Sigmoid colon (tissue), 6 donors: ENCODE measurements at regions not wholly inside any gene's neighbourhood (a gene's known extent, or its start where the extent isn't known, plus 50 kb on each side); places are given as distances from the start of the nearest gene placed in this dataset.

Experiments used
- DNase-seq: peaks from one replicate; pipeline ENCODE4 v3.0.0-alpha.2; 2019
- H3K27ac ChIP-seq, 4 donors: fragments of 200-600 bp; sonication (generic); one replicate each; pipeline ENCODE4 v1.5.1; 2016 to 2019; ENCODE audit warnings: mild to moderate bottlenecking in 1 of 4
- H3K27me3 ChIP-seq, 3 donors: fragments of 200-600 bp; sonication (generic); one replicate each; pipeline ENCODE4 v1.5.1; 2019; ENCODE audit warnings: mild to moderate bottlenecking in 1 of 3
- H3K36me3 ChIP-seq, 4 donors: fragments of 200-600 bp; sonication (generic); one replicate each; pipeline ENCODE4 v1.5.1; 2016 to 2019
- H3K4me1 ChIP-seq, 4 donors: fragments of 200-600 bp; sonication (generic); one replicate each; pipeline ENCODE4 v1.5.1; 2017 to 2019
- H3K4me3 ChIP-seq, 4 donors: fragments of 200-600 bp; sonication (generic); one replicate each; pipeline ENCODE4 v1.5.1; 2017 to 2019; ENCODE audit warnings: mild to moderate bottlenecking in 2 of 4, moderate library complexity in 1 of 4
- H3K9me3 ChIP-seq, 4 donors: fragments of 200-600 bp in 3 of 4; sonication (generic) in 3 of 4; one replicate each; pipeline versions ENCODE4 v1.5.1 to v1.6.1; 2013 to 2019
- CTCF ChIP-seq, 4 experiments: fragments of 450-650 bp in 3 of 4; fragments of 200-600 bp in 1 of 4; IDR thresholded peaks; one replicate each; pipeline ENCODE4 v1.5.1; 2016 to 2019; ENCODE audit warnings: antibody characterized with exemption in 4 of 4, mild to moderate bottlenecking in 3 of 4, moderate library complexity in 2 of 4
- EP300 ChIP-seq, 4 donors: sonication (generic); formaldehyde crosslinking; IDR thresholded peaks; one replicate each; pipeline ENCODE4 v1.6.1; 2017; ENCODE audit warnings: antibody characterized with exemption in 4 of 4
- POLR2A ChIP-seq, 2 donors: fragments of 450-650 bp; IDR thresholded peaks; one replicate each; pipeline ENCODE4 v1.6.1; 2016; ENCODE audit warnings: antibody characterized with exemption in 2 of 2, mild to moderate bottlenecking in 2 of 2, moderate library complexity in 2 of 2
- POLR2AphosphoS5 ChIP-seq, 4 donors: sonication (generic); formaldehyde crosslinking; IDR thresholded peaks; one replicate each; pipeline ENCODE4 v1.6.1; 2017; ENCODE audit warnings: antibody characterized with exemption in 4 of 4
- WGBS, 2 donors: extraction: QIAGEN DNeasy Blood & Tissue Kit; methylation state at CpG; one replicate each; pipeline ENCODE4 v1.1.7; 2013; 5-methylcytosine and 5-hydroxymethylcytosine counted together
- intact Hi-C: fragments of 100-400 bp; cut with DNase I; formaldehyde crosslinking; loops from one replicate; pipeline ENCODE4 v1.15.1; 2023
- donor health status: healthy with polysubstance abuse.
- donor health status: healthy.

GRCh38 chr10:29050081-29050480 lies 238.8 kb upstream of the LYZL1 start:
- H3K36me3 ChIP-seq: no peaks in the 10 kb centered on the region
- H3K4me1 ChIP-seq: no peaks in the 10 kb centered on the region
- WGBS, 2 donors: 82 to 84% methylated on average over 3 of the region's 3 CpGs
- H3K9me3 ChIP-seq: no peaks in the 10 kb centered on the region
- no peak for DNase-seq
- H3K4me3 ChIP-seq: no peak overlapping the region
- intact Hi-C loops: no loop called here
- TF ChIP-seq CTCF (IDR thresholded peaks at IDR 0.05): no peak
- TF ChIP-seq POLR2AphosphoS5 (IDR thresholded peaks at IDR 0.05): no peak
- TF ChIP-seq POLR2A (IDR thresholded peaks at IDR 0.05): no peak
- no peak for TF ChIP-seq EP300 (IDR thresholded peaks at IDR 0.05)
- H3K27ac ChIP-seq: no peak overlapping the region
- H3K27me3 ChIP-seq: no peaks in the 10 kb centered on the region

GRCh38 chr10:29055101-29055500 lies 233.8 kb upstream of the LYZL1 start:
- DNase-seq: no peak

GRCh38 chr10:29056729-29057128 lies 232.1 kb upstream of the LYZL1 start:
- intact Hi-C loops: no loop called here
- Histone ChIP-seq H3K36me3 (no peaks in the 10 kb centered on the region), H3K9me3 (no peaks in the 10 kb centered on the region), H3K4me1 (peaks cover 0 to 7% (median 3%) of the 10 kb centered on the region in 4 donors), H3K27me3 (no peaks in the 10 kb centered on the region), H3K27ac (no peak overlapping the region), H3K4me3 (no peak overlapping the region)
- 55 to 65% methylated on average over 2 of the region's 2 CpGs for WGBS, 2 donors
- DNase-seq: no peak
- TF ChIP-seq POLR2AphosphoS5 (IDR thresholded peaks at IDR 0.05) (no peak), CTCF (IDR thresholded peaks at IDR 0.05) (no peak), EP300 (IDR thresholded peaks at IDR 0.05) (no peak), POLR2A (IDR thresholded peaks at IDR 0.05) (no peak)

More at GRCh38 chr10:29055101-29055500, 233.8 kb upstream of the LYZL1 start:
- Histone ChIP-seq H3K27ac (no peak overlapping the region), H3K9me3 (no peaks in the 10 kb centered on the region), H3K27me3 (no peaks in the 10 kb centered on the region), H3K36me3 (no peaks in the 10 kb centered on the region), H3K4me1 (peaks cover 0 to 7% (median 3%) of the 10 kb centered on the region in 4 donors), H3K4me3 (no peak overlapping the region)
- intact Hi-C loops: no loop called here
- TF ChIP-seq POLR2A (IDR thresholded peaks at IDR 0.05): no peak
- TF ChIP-seq EP300 (IDR thresholded peaks at IDR 0.05): no peak
- 38 to 45% methylated on average over 2 of the region's 2 CpGs for WGBS, 2 donors

DNA sequence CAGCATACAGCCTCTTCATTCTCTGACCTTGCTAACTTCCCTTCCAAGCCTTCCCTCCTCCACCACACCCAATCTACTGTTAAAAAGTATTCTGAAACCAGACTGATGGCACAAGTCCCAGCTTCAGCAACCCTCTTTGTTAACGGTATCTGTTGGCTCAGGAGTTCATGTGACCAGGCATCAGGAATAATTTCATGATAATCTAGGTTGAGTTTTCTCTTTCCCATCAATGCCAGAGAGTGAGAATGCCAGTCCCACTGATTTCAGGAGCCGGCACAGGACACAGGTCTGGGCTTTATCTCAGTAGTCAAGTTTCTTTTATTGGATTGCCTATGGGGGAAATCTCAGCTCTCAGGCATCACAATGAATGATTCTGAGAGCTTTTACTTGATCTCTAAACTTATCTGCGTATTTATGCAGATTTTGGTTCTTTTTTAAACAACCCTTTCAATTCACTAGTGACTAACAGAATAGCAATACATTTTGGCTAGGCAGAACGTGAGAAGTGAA lies 231.0 kb upstream of the LYZL1 start:
- 50 to 57% methylated on average over 4 of the region's 4 CpGs for WGBS, 2 donors
- H3K9me3 ChIP-seq: no peaks in the 10 kb centered on the region
- no peaks in the 10 kb centered on the region for H3K36me3 ChIP-seq
- H3K4me1 ChIP-seq: peaks cover 0 to 7% (median 3%) of the 10 kb centered on the region in 4 donors
- TF ChIP-seq POLR2A (IDR thresholded peaks at IDR 0.05) (no peak), EP300 (IDR thresholded peaks at IDR 0.05) (no peak), CTCF (IDR thresholded peaks at IDR 0.05) (no peak), POLR2AphosphoS5 (IDR thresholded peaks at IDR 0.05) (no peak)
- no peak overlapping the region for H3K27ac ChIP-seq
- no peak overlapping the region for H3K4me3 ChIP-seq
- intact Hi-C loops: no loop called here
- H3K27me3 ChIP-seq: no peaks in the 10 kb centered on the region
- no peak for DNase-seq

- no peaks in the 10 kb centered on the region for H3K27me3 ChIP-seq
- WGBS, 2 donors: 73 to 80% methylated on average over 5 of the region's 5 CpGs
- H3K4me1 ChIP-seq: no peaks in the 10 kb centered on the region
- H3K9me3 ChIP-seq: no peaks in the 10 kb centered on the region
- TF ChIP-seq POLR2AphosphoS5 (IDR thresholded peaks at IDR 0.05): no peak
- TF ChIP-seq CTCF (IDR thresholded peaks at IDR 0.05): no peak
- H3K27ac ChIP-seq: no peak overlapping the region
- no peaks in the 10 kb centered on the region for H3K36me3 ChIP-seq
- intact Hi-C loops: no loop called here
- H3K4me3 ChIP-seq: no peak overlapping the region
- DNase-seq: no peak
Measured at GRCh38 chr10:29063806-29064644, 224.8 kb upstream of the LYZL1 start.
